GM19455 (cell line): ENCODE measurements at regions not wholly inside any gene's neighbourhood (a gene's known extent, or its start where the extent isn't known, plus 50 kb on each side); places are given as distances from the start of the nearest gene placed in this dataset.

ENCODE experiments used
- ATAC-seq: cut with Tn5 transposase; IDR thresholded peaks from one replicate; pipeline ENCODE4 v1.9.1; 2021; ENCODE audit not compliant: unreplicated experiment

- no peak for ATAC-seq
Observed at GRCh38 chr12:92537290-92537960, 165.4 kb upstream of the PLEKHG7 start.

- ATAC-seq: no peak
Observed at GRCh38 chr12:92535961-92536360, 166.8 kb upstream of the PLEKHG7 start.

GRCh38 chr12:92533280-92533890, 169.4 kb upstream of the PLEKHG7 start:
- no peak for ATAC-seq

GRCh38 chr12:92530706-92531105, 172.1 kb upstream of the PLEKHG7 start:
- no peak for ATAC-seq

- ATAC-seq: no peak
Observed at GRCh38 chr12:92529944-92530343, 172.8 kb upstream of the PLEKHG7 start.

- no peak for ATAC-seq
Observed at GRCh38 chr12:92528586-92528985, 174.2 kb upstream of the PLEKHG7 start.

- no peak for ATAC-seq
Observed at GRCh38 chr12:92528097-92528496, 174.7 kb upstream of the PLEKHG7 start.

- ATAC-seq: no peak
Observed at GRCh38 chr12:92524489-92524888, 178.3 kb upstream of the PLEKHG7 start.

GRCh38 chr12:92520511-92520910, 182.3 kb upstream of the PLEKHG7 start:
- ATAC-seq: no peak

GRCh38 chr12:92519284-92519683, 183.5 kb upstream of the PLEKHG7 start:
- no peak for ATAC-seq

- ATAC-seq: no peak
Observed at GRCh38 chr12:92518071-92518470, 184.7 kb upstream of the PLEKHG7 start.

- no peak for ATAC-seq
Observed at GRCh38 chr12:92516277-92516600, 186.6 kb upstream of the PLEKHG7 start.

GRCh38 chr12:92513231-92513730, 189.5 kb upstream of the PLEKHG7 start:
- ATAC-seq: no peak

GRCh38 chr12:92511786-92512185, 191.0 kb upstream of the PLEKHG7 start:
- no peak for ATAC-seq

- ATAC-seq: no peak
Observed at GRCh38 chr12:92509156-92509738, 193.5 kb upstream of the PLEKHG7 start.

- no peak for ATAC-seq
Observed at GRCh38 chr12:92506891-92507290, 195.9 kb upstream of the PLEKHG7 start.

GRCh38 chr12:92506460-92506859, 196.3 kb upstream of the PLEKHG7 start:
- no peak for ATAC-seq

- ATAC-seq: no peak
Observed at GRCh38 chr12:92505254-92506231, 197.2 kb upstream of the PLEKHG7 start.

- ATAC-seq: no peak
Observed at GRCh38 chr12:92504594-92504981, 198.2 kb upstream of the PLEKHG7 start.

GRCh38 chr12:92503971-92504593, 198.7 kb upstream of the PLEKHG7 start:
- no peak for ATAC-seq
